K562 (cell line): ENCODE measurements at regions not wholly inside any gene's neighbourhood (a gene's known extent, or its start where the extent isn't known, plus 50 kb on each side); places are given as distances from the start of the nearest gene placed in this dataset.

Source experiments
- CBFA2T3 ChIP-seq: fragments of 450-650 bp; IDR thresholded peaks from 2 replicates; pipeline ENCODE4 v1.6.1; 2017
- CBX8 ChIP-seq: fragments of 200-600 bp; sonication (generic); IDR thresholded peaks from 2 replicates; pipeline ENCODE4 v1.6.1; 2012; ENCODE audit warnings: borderline replicate concordance, mixed run types, low read depth, mild to moderate bottlenecking, moderate library complexity, mixed read lengths, low read length, control low read depth, inconsistent platforms; ENCODE audit not compliant: poor library complexity, severe bottlenecking; ENCODE audit errors: extremely low read depth
- CC2D1A ChIP-seq: fragments of 450-650 bp; IDR thresholded peaks from 2 replicates; pipeline ENCODE4 v1.6.1; 2017; ENCODE audit warnings: mild to moderate bottlenecking
- CEBPG ChIP-seq, 3 experiments: fragments of 200-800 bp in 1 of 3; sonication (Bioruptor generic) in 1 of 3; sonication (generic) in 1 of 3; formaldehyde crosslinking in 1 of 3; IDR thresholded peaks in 2 of 3; conservative IDR thresholded peaks in 1 of 3; 2 replicates each; pipeline versions ENCODE4 v1.6.1 to v1.8.0; 2016 to 2022; ENCODE audit warnings: missing compliant biosample characterization in 2 of 3, missing genetic modification characterization in 2 of 3, mild to moderate bottlenecking in 1 of 3, missing genetic modification reagents in 1 of 3
- CUX1 ChIP-seq: fragments of 200-800 bp; sonication (Bioruptor generic); IDR thresholded peaks from 2 replicates; pipeline ENCODE4 v1.6.1; 2016; ENCODE audit warnings: missing genetic modification characterization, missing compliant biosample characterization
- DDX20 ChIP-seq: fragments of 450-650 bp; IDR thresholded peaks from 2 replicates; pipeline ENCODE4 v1.6.1; 2016; ENCODE audit warnings: missing genetic modification characterization, low read depth, mild to moderate bottlenecking, missing compliant biosample characterization, moderate library complexity
- EP400 ChIP-seq: fragments of 450-650 bp; IDR thresholded peaks from 2 replicates; pipeline ENCODE4 v1.6.1; 2017; ENCODE audit warnings: antibody characterized with exemption, mild to moderate bottlenecking, moderate library complexity
- EZH2 ChIP-seq: IDR thresholded peaks from 2 replicates; pipeline ENCODE4 v1.6.1; 2012; ENCODE audit warnings: low read depth, mild to moderate bottlenecking, inconsistent platforms, low read length, borderline replicate concordance
- GATA2 ChIP-seq: sonication (generic); formaldehyde crosslinking; IDR thresholded peaks from 2 replicates; pipeline ENCODE4 v1.4.0; 2020; ENCODE audit warnings: mild to moderate bottlenecking, missing genetic modification reagents
- HNRNPH1 ChIP-seq: fragments of 200-400 bp; formaldehyde crosslinking; optimal IDR thresholded peaks from 2 replicates; pipeline ENCODE3; 2017; ENCODE audit warnings: low read depth, mild to moderate bottlenecking, low read length, moderate library complexity
- KLF10 ChIP-seq: fragments of 250-450 bp; sonication (Bioruptor Pico); IDR thresholded peaks from 2 replicates; pipeline ENCODE4 v1.6.1; 2021; ENCODE audit warnings: matching md5 sums
- MIER1 ChIP-seq: fragments of 450-650 bp; IDR thresholded peaks from 2 replicates; pipeline ENCODE4 v1.6.1; 2016; ENCODE audit warnings: antibody characterized with exemption, mild to moderate bottlenecking, low read depth
- NELFE ChIP-seq: IDR thresholded peaks from 2 replicates; pipeline ENCODE4 v1.6.1; 2011; ENCODE audit warnings: mild to moderate bottlenecking; ENCODE audit not compliant: insufficient read depth, insufficient read length
- RBBP5 ChIP-seq: fragments of 200-600 bp; sonication (generic); IDR thresholded peaks from 2 replicates; pipeline ENCODE4 v1.6.1; 2012; ENCODE audit warnings: borderline replicate concordance, mild to moderate bottlenecking, low read length, control low read depth, inconsistent platforms; ENCODE audit not compliant: insufficient read depth, poor library complexity, severe bottlenecking
- SMARCE1 ChIP-seq: fragments of 450-650 bp; IDR thresholded peaks from 2 replicates; pipeline ENCODE4 v1.7.1; 2016; ENCODE audit warnings: mild to moderate bottlenecking
- TCF15 ChIP-seq: fragments of 250-450 bp; sonication (Bioruptor Pico); IDR thresholded peaks from 2 replicates; pipeline ENCODE4 v1.8.0; 2022; ENCODE audit warnings: moderate library complexity, mild to moderate bottlenecking, inconsistent platforms
- ZBED1 ChIP-seq: IDR thresholded peaks from 2 replicates; pipeline ENCODE4 v1.6.1; 2014
- ZBTB7A ChIP-seq: IDR thresholded peaks from 2 replicates; pipeline ENCODE4 v1.6.1; 2011; ENCODE audit warnings: low read depth, mild to moderate bottlenecking, low read length, moderate library complexity, borderline replicate concordance; ENCODE audit not compliant: control insufficient read depth
- ZFP91 ChIP-seq: sonication (generic); formaldehyde crosslinking; IDR thresholded peaks from 2 replicates; pipeline ENCODE4 v1.8.0; 2022; ENCODE audit warnings: mild to moderate bottlenecking, missing genetic modification reagents
- ZKSCAN1 ChIP-seq: fragments of 150-350 bp; IDR thresholded peaks from 2 replicates; pipeline ENCODE4 v1.6.1; 2016; ENCODE audit warnings: low read depth, low read length
- ZNF197 ChIP-seq: fragments of 200-800 bp; sonication (Bioruptor generic); IDR thresholded peaks from 2 replicates; pipeline ENCODE4 v1.6.1; 2016; ENCODE audit warnings: low read depth, missing genetic modification characterization, missing compliant biosample characterization
- ZNF212 ChIP-seq: fragments of 450-650 bp; formaldehyde crosslinking; IDR thresholded peaks from 2 replicates; pipeline ENCODE4 v1.4.0; 2020; ENCODE audit warnings: mild to moderate bottlenecking
- ZSCAN29 ChIP-seq: fragments of 450-650 bp; IDR thresholded peaks from 2 replicates; pipeline ENCODE4 v1.6.1; 2017

GRCh38 chr2:43073401-43073825 is 153.0 kb downstream of the ZFP36L2 start (continued):
- no peak for TF ChIP-seq ZFP91 (CRISPR knock-in tag)
- no peak for TF ChIP-seq NELFE
- TF ChIP-seq ZKSCAN1, result no peak
- TF ChIP-seq ZBTB7A, result 0 out of 2 replicates have a peak, but pooled peaks have one; percentile 29
- no peak for TF ChIP-seq KLF10 (CRISPR knock-in tag)
- peak; percentile 66 for TF ChIP-seq RBBP5
- TF ChIP-seq CC2D1A, result no peak
- TF ChIP-seq MIER1, result no peak
- TF ChIP-seq ZNF197 (CRISPR knock-in tag), result no peak
- no peak for TF ChIP-seq EZH2
- no peak for TF ChIP-seq CBX8
- no peak for TF ChIP-seq CEBPG (CRISPR knock-in tag; IDR thresholded peaks at IDR 0.05)
- TF ChIP-seq CEBPG (tag; conservative IDR thresholded peaks at IDR 0.05 in 1 of 2, IDR thresholded peaks at IDR 0.05 in 1 of 2), result 0 out of 4 replicates have a peak, but pooled peaks of 1 of the 2 experiments have one; percentile 11
- TF ChIP-seq ZNF212 (CRISPR knock-in tag), result no peak
- TF ChIP-seq CUX1 (CRISPR knock-in tag), result no peak
- TF ChIP-seq GATA2 (CRISPR knock-in tag), result 0 out of 2 replicates have a peak, but pooled peaks have one; percentile 35
- TF ChIP-seq EP400, result no peak
- no peak for TF ChIP-seq HNRNPH1
- TF ChIP-seq CBFA2T3, result peak; percentile 60
- TF ChIP-seq TCF15 (CRISPR knock-in tag), result no peak
- TF ChIP-seq ZSCAN29, result no peak
- 0 out of 2 replicates have a peak, but pooled peaks have one; percentile 18 for TF ChIP-seq SMARCE1
- TF ChIP-seq ZBED1, result no peak
- TF ChIP-seq DDX20 (tag), result no peak
